Activated CD8-positive, alpha-beta T cell treated with anti-CD3 and anti-CD28 coated beads for 36 hours (primary cell): ENCODE measurements at regions not wholly inside any gene's neighbourhood (a gene's known extent, or its start where the extent isn't known, plus 50 kb on each side); places are given as distances from the start of the nearest gene placed in this dataset.

Experiments
- ATAC-seq: fragments of 200-7000 bp; cut with Tn5 transposase; one replicate; pipeline ENCODE4 v1.10.0; 2021; ENCODE audit warnings: mild to moderate bottlenecking, moderate library complexity
- CTCF ChIA-PET: fragments of 350-600 bp; sonication (Branson Sonifier 250); formaldehyde crosslinking; loops from one replicate; lab custom pipeline; 2021; ENCODE audit warnings: antibody characterized with exemption; lab: Charles Lee
- POLR2A ChIA-PET: fragments of 350-600 bp; sonication (Branson Sonifier 250); formaldehyde crosslinking; loops from one replicate; lab custom pipeline; 2021; ENCODE audit warnings: antibody characterized with exemption; lab: Charles Lee
- DNase-seq: peaks from one replicate; pipeline ENCODE4 v3.0.0-alpha.2; 2020
- H3K27ac Mint-ChIP-seq: one replicate; pipeline ENCODE4 v1.8.0; 2021; ENCODE audit warnings: mild to moderate bottlenecking, mixed read lengths
- H3K27me3 Mint-ChIP-seq: one replicate; pipeline ENCODE4 v1.8.0; 2021; ENCODE audit warnings: mixed read lengths
- H3K36me3 Mint-ChIP-seq: one replicate; pipeline ENCODE4 v1.8.0; 2021; ENCODE audit warnings: low read depth, mixed read lengths
- H3K4me1 Mint-ChIP-seq: one replicate; pipeline ENCODE4 v1.8.0; 2021; ENCODE audit warnings: low read depth, mixed read lengths
- H3K4me3 Mint-ChIP-seq: one replicate; pipeline ENCODE4 v1.8.0; 2021; ENCODE audit warnings: mild to moderate bottlenecking, moderate library complexity, mixed read lengths
- H3K9me3 Mint-ChIP-seq: one replicate; pipeline ENCODE4 v1.8.0; 2021; ENCODE audit warnings: mixed read lengths
- CTCF ChIP-seq: fragments of 200-600 bp; IDR thresholded peaks from one replicate; pipeline ENCODE4 v1.8.0; 2022; ENCODE audit warnings: antibody characterized with exemption, mild to moderate bottlenecking
- intact Hi-C: fragments of 100-400 bp; cut with micrococcal nuclease; formaldehyde crosslinking; loops from one replicate; pipeline ENCODE4 v1.10.0; 2022

GRCh38 chr14:97458255-97458654 is 661.1 kb downstream of the VRK1 start:
- TF ChIP-seq CTCF: no peak
- peak overlapping the region; percentile 92 for H3K4me3 Mint-ChIP-seq
- peaks cover 45% of the 10 kb centered on the region for H3K36me3 Mint-ChIP-seq
- CTCF ChIA-PET: interaction anchor here (0.6 to 3.6 kb wide), 3 partner anchors 14 to 267 kb away, joined by 3 to 22 read pairs (median 3); no protein-coding TSS in a partner anchor
- peaks cover 23% of the 10 kb centered on the region for H3K9me3 Mint-ChIP-seq
- H3K4me1 Mint-ChIP-seq: peaks cover 50% of the 10 kb centered on the region
- no peaks in the 10 kb centered on the region for H3K27me3 Mint-ChIP-seq
- ATAC-seq: no peak
- peak; percentile 11 for DNase-seq
- POLR2A ChIA-PET: interaction anchor here (0.7 to 3.6 kb wide), 6 partner anchors 8 to 519 kb away, joined by 3 to 16 read pairs (median 5); no protein-coding TSS in a partner anchor
- peak overlapping the region; percentile 100 for H3K27ac Mint-ChIP-seq
- intact Hi-C loops: no loop called here

DNA sequence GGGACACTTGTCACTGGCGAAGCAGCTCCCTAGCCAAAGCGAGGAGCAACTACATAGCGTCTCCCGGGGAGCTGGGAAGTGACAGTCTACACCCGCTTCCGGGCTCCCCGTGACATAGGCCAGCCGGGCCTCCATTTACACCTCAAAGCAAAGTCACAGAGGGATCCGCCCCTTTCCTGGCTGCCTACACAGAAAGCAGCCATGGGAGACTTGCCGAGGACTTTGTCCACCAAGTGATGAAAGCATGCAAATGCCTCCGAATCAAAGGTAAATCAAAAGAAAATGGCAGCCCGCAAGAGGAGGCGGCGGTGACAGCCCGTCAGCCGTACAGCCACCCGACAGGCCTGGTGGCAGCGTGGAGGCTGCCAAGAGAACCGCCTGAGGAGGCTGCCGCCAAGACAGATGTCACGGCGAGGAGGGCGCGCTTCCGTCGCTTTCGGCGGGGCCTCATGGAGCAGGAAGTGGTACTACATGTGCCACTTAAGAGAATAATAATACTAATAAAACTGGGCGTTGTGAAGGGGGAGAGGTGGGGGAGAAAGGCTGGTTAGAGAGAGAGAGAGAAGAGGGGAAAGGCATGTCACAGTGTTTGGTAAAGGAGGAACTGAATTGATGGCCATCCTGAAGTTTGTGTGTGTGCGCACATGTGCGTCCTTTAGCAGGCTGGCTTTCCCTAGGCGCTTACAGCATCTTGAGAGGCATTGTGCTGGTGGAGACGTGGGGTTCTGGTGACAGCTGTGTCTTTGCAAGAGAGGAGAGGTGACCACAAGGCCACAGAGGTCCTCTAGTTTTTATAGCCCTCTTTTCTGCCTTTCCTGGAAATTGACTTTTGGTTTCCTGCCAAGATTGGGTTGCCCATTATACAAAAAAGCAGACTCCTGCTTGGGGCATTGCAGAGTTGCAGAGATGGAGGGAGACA is 661.7 kb downstream of the VRK1 start:
- H3K36me3 Mint-ChIP-seq: peaks cover 52% of the 10 kb centered on the region
- intact Hi-C loops: no loop called here
- DNase-seq (peak; percentile 90), ATAC-seq (peak; percentile 77)
- peaks cover 49% of the 10 kb centered on the region for H3K4me1 Mint-ChIP-seq
- H3K9me3 Mint-ChIP-seq: peaks cover 24% of the 10 kb centered on the region
- POLR2A ChIA-PET: interaction anchor here (0.7 to 3.6 kb wide), 6 partner anchors 9 to 519 kb away, joined by 3 to 16 read pairs (median 5); no protein-coding TSS in a partner anchor
- no peaks in the 10 kb centered on the region for H3K27me3 Mint-ChIP-seq
- peak overlapping the region; percentile 100 for H3K27ac Mint-ChIP-seq
- TF ChIP-seq CTCF: no peak
- peak overlapping the region; percentile 92 for H3K4me3 Mint-ChIP-seq
- CTCF ChIA-PET: interaction anchor here (0.6 to 3.6 kb wide), 3 partner anchors 15 to 266 kb away, joined by 3 to 22 read pairs (median 3); no protein-coding TSS in a partner anchor

- DNase-seq (no peak), ATAC-seq (no peak)
- ChIA-PET POLR2A (no interaction called here), CTCF (no interaction called here)
- H3K4me1 Mint-ChIP-seq: peaks cover 27% of the 10 kb centered on the region
- peaks cover 67% of the 10 kb centered on the region for H3K36me3 Mint-ChIP-seq
- TF ChIP-seq CTCF: no peak
- H3K9me3 Mint-ChIP-seq: peaks cover 26% of the 10 kb centered on the region
- no peaks in the 10 kb centered on the region for H3K27me3 Mint-ChIP-seq
- no peak overlapping the region for H3K4me3 Mint-ChIP-seq
- no peak overlapping the region for H3K27ac Mint-ChIP-seq
- intact Hi-C loops: no loop called here
Observed at GRCh38 chr14:97462081-97462480, 664.9 kb downstream of the VRK1 start.

DNA sequence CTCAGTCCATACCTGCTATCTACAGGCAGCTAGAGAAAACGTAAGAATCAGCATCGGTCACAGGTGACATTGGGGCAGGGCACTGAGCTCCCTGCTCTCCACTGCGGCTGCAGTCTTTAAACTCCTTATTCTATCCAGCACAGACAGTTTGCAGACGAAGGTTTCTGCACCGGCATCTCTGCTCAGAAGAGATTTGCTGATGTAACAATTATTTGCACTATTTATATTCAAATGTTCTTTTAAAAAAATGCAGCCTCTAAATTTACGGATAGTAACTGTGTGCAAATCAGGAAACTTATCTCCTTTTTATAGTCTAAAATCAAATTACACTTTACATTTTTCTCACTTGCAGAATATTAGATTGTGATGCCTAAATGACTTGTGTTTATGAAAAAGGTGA is 671.0 kb downstream of the VRK1 start:
- Mint-ChIP-seq H3K27me3 (no peaks in the 10 kb centered on the region), H3K4me3 (no peak overlapping the region), H3K4me1 (peaks cover 2% of the 10 kb centered on the region), H3K9me3 (peaks cover 4% of the 10 kb centered on the region), H3K36me3 (peaks cover 78% of the 10 kb centered on the region), H3K27ac (no peak overlapping the region)
- CTCF ChIA-PET: no interaction called here
- ATAC-seq (no peak), DNase-seq (no peak)
- POLR2A ChIA-PET: interaction anchor here (2.4 kb wide), 1 partner anchor 10 kb away, joined by 12 read pairs; no protein-coding TSS in a partner anchor
- intact Hi-C loops: no loop called here
- no peak for TF ChIP-seq CTCF

- Mint-ChIP-seq H3K4me1 (peaks cover 7% of the 10 kb centered on the region), H3K4me3 (no peak overlapping the region), H3K27ac (no peak overlapping the region), H3K27me3 (no peaks in the 10 kb centered on the region), H3K36me3 (peaks cover 22% of the 10 kb centered on the region), H3K9me3 (no peaks in the 10 kb centered on the region)
- intact Hi-C loops: no loop called here
- no peak for DNase-seq
- ChIA-PET CTCF (no interaction called here), POLR2A (no interaction called here)
- ATAC-seq: no peak
- TF ChIP-seq CTCF: no peak
Observed at GRCh38 chr14:97477353-97477752, 680.2 kb downstream of the VRK1 start.
